GM19328 (cell line): ENCODE measurements at regions not wholly inside any gene's neighbourhood (a gene's known extent, or its start where the extent isn't known, plus 50 kb on each side); places are given as distances from the start of the nearest gene placed in this dataset.
A peak's percentile ranks its signal among the peaks of the same experiment; 100 is the strongest.

Experiments
- ATAC-seq: cut with Tn5 transposase; IDR thresholded peaks from one replicate; pipeline ENCODE4 v1.9.1; 2021; ENCODE audit warnings: mild to moderate bottlenecking, moderate library complexity; ENCODE audit not compliant: unreplicated experiment

DNA sequence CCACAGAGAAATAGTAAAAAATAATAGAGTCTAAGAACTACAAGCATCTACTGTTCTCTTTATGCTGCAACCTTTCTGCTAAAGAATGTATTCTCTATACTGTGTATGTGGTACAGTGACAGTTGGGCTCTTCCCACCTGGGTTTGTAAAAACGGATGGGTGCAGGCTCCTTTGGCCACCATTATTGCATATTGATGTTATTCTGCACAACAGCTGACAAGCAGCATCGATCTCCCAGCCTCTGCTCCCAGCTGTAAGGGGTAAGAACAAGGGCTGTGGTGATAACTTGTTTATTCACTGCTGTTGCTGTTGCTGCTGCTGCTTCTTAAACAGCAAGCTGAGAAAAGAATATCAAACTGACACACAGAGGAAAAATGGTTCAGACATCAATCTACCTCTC is 56.1 kb downstream of the KCNRG start:
- ATAC-seq = no peak

DNA sequence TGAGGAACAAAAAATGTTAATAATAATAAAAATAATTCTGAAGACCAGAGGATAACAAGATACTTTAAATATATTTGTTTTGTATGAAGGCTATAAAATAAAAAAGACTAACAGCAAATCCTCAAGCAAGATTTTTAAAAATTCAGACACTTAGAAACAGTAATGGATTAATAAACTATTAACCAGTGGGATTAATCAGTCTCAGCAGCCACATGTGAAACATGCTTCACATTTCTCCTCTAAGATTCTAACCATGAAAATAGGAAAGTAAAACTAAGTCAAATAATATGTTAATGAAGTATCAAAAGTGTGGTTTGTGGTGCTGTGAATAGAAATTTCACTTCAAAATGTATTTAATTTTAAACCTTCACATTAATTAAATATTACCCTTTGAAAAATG is 57.4 kb downstream of the KCNRG start:
- ATAC-seq = no peak

DNA sequence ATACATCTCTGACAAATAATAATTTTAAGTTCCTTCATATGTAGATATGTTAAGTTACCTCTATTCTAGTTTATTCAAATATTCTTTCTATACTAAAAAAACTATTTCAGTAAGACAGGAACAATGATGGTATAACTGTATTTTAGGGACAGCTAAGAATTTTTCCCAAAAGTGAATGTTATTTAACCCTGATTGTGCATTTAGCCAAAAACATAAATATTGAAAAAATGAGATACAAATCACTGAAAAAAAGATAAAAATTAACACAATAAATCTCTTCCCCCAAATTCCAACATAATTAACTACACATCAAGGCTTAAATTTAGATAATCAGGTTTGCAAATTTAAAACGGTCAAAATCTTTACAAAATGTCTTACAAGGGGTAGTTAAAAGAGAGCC is 58.1 kb downstream of the KCNRG start:
- no peak for ATAC-seq

DNA sequence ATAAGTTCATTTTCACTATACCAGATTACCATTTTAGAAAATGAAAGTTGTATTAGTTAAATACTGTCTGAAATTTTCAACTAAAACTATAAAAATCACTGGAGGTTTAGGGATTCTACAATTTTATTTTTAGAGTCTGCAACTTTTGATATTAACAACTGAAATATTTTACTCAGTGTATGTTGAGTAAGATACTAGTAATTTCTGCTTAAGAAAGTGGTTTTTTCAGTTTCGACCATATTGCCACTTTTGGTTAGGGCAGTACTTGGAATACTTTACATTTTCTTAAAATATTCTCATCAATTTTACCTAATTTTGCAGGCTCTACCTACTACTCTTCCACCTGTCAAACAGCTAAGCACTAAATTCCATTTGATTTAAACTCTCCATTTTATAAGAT is 59.6 kb downstream of the KCNRG start:
- no peak for ATAC-seq

DNA sequence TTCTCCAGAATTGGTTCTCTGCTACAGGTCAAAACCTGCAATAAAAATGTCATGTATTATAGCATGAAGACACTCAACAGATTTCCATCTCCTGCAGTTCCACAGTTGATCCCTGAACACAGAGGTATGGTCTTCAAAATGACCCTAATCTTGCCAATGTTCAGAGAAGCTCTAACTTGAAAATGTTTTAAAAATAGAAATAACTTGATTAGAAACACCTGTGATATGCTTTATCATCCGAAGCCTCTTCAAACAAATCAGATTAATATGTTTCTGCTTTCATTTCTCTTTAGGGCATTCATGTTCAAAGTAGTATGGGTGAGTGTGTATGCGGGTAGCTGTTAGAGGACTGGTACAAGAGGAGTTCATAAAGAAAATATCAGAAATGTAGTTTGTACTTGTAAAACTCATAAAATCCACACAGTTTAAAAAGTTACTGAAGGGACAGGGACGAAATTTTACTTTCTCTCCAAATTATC is 60.4 kb downstream of the KCNRG start:
- ATAC-seq = no peak

DNA sequence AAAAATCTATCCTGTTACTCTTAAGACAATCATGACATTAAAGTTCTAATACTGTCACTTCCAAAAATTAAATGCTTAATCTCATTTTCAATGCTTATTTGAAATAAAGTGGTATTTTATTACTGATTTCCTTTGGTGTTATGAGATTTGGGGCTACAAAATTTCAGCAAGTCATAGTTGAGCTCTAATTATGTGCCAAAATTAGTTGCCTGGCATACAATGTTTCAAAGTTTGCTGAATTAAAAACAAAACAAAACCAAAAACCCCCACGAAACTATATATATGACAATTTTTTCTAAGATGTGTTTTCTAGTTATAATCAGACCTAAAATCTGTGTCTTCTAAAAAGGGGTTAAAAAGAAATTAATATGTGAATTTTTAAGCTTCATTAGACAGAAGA is 62.2 kb downstream of the KCNRG start:
- ATAC-seq = no peak

DNA sequence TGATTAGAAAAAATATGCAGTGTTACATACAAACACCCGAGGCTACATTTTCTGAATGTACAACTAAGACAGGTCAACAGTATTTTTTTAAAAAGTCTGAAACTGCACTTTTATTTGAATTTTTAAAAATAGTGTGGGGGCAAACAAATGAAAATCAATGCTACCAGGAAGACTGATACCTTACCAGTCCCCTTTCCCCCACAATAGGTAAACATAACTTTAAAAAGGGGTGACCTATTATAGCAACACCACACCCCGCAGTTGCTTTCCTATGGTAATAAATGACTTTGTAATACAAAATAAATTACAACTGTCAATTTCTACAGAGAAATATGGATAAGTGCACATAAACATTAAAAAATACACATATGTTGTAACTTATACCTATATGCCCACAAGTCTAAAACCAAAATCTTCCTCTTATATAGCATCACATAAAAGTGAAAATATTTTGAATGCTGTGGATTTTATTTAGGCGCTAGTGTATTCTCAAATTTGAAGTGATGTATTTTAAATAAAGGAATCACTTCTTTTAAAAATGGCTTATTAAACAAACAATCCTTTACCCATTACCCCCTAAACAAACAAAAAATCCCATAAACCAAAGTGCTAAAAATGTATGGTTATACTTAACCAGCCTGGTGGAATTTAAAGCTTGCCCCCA is 63.1 kb downstream of the KCNRG start:
- ATAC-seq = no peak

DNA sequence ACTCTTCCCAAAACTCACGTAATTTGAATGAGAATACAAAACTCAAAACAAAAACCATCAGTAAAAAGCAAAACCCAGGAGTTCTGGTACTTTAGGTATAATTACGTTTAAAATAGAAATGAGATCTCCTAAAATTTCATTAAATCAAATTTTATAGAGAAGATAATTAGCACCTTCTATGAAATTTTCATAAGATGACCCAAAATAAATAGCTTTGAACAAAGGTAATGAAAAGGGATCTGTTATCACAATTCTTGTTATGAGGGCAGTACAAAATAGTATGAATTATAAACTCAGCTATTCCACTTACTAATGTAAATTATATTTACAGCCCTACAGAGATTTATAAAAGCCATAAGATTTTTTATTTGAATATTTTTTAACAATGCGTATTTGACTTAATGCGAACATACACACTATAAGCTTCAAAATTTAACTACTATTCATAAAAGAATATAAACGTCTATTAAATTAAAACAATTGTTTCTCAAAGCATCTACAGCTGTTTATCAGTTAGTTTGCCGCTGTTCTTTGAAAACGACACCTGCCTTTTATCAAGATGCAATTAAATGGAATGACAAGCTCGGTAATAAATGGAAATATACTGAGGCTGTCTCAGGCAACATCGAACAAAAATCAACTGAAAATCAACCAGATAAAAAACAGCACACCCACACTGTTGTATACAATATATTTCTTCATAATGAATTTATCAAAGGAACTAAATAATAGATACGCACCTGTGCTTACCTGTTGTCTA is 63.8 kb downstream of the KCNRG start:
- ATAC-seq = no peak

DNA sequence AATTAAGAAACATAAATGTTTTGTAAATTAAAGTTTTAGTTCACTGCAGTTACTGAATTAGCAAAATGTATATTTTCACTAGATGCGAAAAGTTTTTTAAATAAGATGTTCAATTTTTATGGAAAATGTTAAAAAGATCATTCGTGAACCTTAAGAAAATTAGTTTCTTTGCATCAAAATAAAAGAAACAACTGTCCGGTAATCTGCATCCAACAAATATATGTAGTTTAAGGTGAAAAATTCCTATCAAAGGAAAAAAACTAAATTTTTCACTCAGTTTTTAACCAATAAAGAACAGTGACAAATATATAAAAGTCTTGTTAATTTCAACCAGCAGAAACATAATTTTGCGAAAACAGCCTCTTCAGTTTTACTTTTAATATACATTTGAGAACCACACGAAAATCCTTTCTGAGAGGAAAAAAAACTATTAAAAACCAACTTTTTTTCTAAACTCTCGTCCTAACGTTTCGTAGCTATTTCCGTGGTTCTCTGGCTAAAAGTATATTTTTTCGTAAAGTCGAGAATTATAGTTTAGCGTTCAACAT is 64.5 kb downstream of the KCNRG start:
- no peak for ATAC-seq

DNA sequence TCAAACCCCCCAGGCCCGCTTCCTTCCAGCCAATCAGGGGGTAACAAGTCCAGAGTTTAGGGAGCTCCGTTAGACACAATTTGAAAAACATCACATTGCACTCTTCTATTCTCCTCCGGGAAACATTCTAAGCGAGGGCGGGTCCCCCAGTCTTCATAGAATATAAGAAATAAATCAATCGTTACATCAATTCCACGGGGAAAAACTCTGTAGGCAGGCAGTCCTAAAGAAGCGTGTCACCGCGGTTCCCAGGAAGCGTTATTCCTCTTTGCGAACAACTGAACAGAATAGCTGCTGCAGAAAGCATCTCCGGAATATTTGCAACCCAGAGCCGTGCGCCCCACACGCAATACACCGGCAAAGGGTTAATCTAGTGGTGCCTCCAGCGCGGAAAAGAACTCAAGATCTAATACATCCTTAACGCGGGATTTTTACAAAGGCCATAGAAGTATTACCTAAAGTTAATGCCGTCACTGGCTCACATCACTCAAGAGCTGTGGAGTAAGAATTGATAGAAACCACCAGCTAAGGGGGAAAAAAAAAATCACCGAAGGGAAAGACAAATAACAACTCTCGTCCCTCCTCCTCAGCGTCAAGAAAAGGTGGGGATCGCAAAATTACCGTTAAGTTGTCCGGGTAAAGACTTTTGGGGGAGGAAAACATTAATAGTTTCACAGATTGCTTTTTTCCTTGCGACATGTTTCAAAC is 65.1 kb downstream of the KCNRG start:
- ATAC-seq = no peak

DNA sequence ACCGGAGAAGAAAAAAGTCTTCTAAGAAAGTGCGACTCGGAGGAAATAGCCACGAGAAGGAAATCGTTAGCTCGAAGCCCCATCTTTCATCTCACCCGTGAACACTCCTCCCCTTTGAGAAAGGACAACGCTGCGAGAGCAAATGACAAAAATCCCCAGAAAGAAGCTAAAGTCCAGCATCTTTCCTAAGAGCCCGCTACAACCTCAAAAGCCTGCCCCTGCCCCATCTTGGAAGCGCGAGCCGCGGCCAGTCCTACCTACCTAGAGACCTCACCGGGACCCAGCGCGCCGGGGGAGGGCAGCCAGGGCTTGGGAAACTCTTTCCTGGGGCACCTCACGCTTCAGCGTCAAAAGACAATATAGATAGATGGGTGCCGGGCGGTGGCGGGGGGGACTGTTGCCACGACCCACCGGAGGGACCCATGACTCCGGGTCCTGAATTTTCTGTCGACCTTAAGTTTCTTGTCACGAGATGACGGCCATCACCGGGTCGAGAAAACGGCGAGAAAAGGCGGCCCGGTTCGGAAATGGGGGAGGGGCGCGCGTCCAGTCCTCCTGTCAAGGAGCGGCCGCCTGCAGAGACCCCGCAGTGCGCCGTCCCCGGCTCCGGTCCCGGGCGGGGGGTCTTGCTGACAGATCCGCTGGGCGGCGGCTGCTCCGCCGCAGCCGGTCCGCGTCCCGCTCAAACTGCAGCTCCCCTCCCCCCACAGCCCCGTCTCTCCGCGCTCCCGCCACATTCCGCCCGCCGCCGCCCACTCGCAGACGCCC is 65.9 kb downstream of the KCNRG start:
- ATAC-seq = no peak

DNA sequence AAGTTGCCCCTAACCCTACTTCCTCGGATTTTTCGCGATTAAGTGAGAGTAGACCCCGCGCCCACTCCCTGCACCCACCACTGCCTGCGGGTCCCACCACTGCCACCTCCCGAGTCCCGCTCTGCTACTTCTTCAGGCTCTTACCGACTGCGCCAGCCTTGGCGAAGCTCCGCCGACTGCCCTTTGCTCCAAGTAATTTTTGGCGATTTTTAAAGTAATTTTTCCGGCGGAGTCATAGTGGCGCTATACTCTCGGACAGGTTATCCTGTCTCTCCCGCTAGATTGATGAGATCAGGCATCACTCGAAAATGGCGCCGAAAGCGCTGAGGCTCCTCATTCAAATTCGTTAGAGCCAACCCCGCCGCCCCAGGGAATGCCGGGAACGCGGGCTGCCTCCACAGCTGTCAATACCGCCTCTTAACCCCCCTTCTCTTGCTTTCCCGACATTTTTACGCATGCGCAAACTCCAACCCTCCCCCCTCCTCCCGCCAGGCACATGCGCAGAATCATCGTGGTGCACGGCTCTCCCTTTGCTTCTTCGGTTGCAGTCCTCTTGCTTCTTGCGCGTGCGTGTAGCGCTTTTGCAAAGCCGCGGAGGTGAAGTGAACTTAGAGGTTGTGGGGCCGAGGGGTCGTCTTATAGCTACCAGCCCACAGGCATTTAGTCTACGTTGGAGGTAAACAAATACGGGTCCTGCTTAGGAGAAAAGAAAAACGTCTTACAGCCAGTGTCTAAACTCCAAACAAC is 66.6 kb downstream of the KCNRG start:
- peak; percentile 63 for ATAC-seq

DNA sequence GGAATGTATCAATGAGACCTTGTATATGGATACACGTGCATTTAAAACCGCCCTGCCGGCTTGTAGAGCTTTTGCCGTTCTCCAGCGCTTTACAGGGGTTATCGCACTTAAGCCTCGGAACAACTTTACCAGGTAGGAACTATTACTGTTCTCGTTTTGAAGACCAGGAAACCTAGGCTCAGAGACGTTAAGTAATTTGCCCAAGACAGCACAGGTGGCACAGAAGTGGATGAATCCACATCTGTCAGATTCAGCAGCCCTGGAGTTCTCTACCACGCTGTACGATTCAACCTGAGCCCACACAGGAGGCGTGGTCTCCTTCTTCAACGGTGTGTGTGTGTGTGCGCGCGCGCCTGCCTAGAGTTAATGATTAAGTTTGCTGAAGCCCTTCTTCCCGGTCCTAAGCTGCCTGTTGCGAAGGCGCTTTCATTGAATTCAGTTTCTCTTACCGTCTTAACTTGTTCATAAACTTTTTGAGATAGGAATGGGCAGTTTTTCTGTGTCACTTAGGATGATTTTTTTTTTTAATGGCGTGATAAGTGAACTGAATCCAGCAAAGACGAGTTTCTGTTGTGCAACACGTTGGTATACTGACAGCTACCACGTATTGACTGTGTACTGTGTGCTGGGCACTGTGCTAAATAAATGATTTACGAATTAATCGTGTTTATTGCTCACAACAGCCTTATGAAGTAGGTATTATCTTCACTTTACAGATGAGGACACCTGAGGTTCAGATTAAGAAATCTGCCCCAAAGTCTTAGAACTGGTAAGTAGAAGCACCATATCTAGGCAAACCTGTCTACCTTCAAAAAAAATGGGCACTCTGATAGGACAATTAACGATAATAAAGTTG is 67.4 kb downstream of the KCNRG start:
- peak; percentile 53 for ATAC-seq

DNA sequence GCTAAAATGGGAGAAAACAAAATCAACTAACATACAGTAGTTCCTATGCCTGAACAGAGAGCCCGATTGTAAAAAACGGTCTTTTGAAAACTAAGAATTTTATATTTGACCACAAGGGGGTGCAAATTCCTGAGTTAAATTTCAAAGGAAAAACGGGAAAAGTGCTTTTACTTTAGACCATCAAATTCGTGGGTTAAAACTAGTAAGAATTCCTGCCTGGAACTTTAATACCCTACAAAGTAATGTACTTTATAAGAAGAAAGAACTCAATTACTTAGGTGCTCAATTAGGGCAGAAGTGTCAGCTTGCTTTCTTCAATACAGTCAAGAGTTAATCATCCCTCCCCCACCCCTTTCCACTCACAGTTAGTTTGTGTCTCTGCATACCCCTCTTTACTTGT is 69.8 kb downstream of the KCNRG start:
- no peak for ATAC-seq

DNA sequence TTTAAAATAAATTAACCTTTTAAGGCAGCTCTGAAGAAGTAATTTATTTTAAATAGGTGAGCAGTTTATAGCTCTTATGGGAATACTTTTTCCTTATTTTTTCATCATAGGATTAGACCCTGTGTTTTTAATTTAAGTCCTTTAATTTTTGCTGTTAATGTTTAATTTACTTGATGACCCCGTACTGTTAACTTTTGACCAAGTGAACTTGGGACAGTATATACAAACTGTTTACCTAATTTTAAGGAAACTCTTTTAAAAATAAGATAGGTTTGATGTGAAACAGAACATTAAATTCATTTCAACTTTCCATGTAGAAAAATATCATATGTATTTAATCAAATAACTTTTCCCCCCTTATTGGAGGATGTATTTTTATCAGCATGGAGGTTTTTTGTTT is 74.4 kb downstream of the KCNRG start:
- no peak for ATAC-seq

DNA sequence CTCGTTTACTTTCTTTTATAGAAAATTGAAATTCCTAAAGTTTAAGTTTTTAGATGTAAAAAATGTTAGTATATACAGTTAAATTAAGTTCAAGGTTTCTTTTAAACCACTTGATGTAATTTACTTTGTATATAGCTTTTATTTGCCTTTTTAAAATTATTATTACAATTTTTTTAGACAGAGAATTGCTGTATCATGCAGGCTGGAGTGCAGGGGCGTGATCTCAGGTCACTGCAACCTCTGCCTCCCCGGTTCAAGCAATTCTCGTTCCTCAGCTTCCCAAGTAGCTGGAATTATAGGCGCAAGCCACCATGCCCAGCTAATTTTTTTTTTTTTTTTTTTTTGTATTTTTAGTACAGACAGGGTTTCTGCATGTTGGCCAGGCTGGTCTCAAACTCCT is 75.0 kb downstream of the KCNRG start:
- ATAC-seq = no peak

DNA sequence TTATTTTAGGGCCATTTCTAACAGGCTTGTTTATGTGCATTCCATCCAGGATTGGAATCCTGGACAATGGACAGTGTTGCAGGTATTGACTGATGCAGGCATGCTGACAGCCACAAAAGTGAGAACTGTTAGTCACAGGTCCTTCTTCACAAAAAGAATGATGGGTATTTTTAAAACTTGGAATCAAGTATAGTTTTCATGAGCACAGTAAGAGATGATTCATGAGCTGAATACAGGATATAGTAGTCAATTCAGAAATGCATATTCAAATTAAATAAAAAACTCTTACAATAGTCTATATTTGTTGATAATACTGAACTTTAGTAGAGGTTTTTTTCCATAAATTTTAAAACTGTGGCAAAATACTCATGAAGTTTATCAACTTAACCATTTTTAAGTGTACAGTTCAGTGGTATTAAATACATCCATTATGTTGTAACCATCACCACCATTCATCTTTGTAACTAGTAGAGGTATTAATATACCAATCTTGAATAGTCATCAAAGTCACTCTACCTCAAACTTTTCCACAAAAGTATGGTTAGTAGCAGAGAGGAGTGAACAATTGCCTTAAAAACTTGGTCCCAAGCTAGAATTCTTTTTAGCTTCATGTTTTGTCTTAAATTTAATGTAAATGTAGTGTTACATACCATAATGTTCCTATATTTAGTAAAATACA is 79.5 kb downstream of the KCNRG start:
- ATAC-seq = no peak

DNA sequence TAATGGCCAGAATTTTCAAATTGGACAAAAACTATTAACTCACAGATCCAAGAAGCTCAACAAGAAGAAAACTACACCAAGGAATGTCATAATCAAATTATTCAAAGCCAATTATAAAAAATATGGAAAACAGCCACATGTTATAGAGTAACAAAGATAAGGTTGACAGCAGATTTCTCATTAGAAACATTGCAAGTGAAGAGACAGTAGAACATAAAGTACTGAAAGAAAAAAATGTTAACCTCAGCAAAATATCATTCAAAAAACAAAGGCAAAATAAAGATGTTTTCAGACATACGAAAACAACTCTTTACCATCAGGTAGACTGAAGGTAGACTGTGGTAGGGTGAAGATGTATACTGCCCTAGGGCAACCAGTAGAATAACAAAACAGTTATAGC is 83.4 kb downstream of the KCNRG start:
- no peak for ATAC-seq

DNA sequence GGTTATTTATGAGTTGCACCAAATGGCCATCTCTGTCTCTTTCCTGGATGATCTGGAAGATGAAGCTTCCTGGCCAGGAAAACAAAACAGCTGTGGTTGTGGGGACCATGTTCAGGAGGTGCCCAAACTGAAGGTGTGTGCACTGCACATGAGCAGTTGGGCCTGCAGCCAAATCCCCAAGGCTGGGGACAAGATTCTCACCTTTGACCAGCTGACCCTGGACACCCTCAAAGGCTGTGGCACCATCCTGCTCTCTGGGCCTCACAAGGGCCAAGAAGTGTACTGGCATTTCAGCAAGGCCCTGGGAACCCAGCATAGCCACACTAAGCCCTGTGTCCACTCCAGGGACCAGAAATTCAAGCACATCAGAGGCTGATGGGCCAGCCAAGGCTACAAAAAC is 84.2 kb downstream of the KCNRG start:
- ATAC-seq = no peak
